ENCODE measurements at regions not wholly inside any gene's neighbourhood (a gene's known extent, or its start where the extent isn't known, plus 50 kb on each side); places are given as distances from the start of the nearest gene placed in this dataset.

DNA sequence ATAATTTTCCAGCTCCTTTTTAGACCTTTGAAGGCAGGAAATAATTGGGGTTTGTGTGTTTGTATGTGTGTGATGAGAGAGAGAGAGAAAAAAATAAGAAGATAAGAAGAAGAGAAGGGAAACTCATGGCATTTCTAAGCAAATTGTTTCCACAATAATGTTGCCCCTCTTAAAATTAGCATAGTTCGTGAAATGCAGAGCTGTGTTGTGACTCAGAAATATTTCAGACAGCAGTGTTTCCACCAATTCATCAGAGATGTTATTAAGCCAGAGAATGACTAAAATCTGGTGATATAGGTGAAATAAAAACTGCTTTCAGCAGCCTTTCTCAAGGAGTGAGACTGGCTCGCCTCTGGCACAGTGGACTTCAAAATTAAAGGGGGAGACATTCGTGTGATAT lies 65.9 kb upstream of the ARHGAP5 start:
- POLR2A ChIA-PET = no interaction called here
- H2AFZ ChIP-seq (ENCODE audit: low read depth, low read length) = no peak overlapping the region

GRCh38 chr14:32012062-32012461 lies 65.0 kb upstream of the ARHGAP5 start:
- no peak for FAIRE-seq
- ChIA-PET CTCF (ENCODE audit: low intra/inter-chr PET ratio) (no interaction called here), POLR2A (no interaction called here)
- ATAC-seq = no peak
- BruUV-seq (replicated peaks) = no TSS peak
- H2AFZ ChIP-seq (ENCODE audit: low read depth, low read length) = no peak overlapping the region
- no peak overlapping the region for H3K27ac ChIP-seq (ENCODE audit: extremely low read depth, low read depth, low read length)
- H4K20me1 ChIP-seq (replicated peaks; ENCODE audit: control insufficient read depth, insufficient read depth, low read length) = no peaks in the 10 kb centered on the region
- no peak for DNase-seq (ENCODE audit: extremely low read depth in 1 of 4, low spot score in 3 of 4)
- H3K4me1 ChIP-seq (replicated peaks in 1 of 2; ENCODE audit: control insufficient read depth in 2 of 2, insufficient read depth in 2 of 2, low read length in 2 of 2) = peaks cover 0 to 15% of the 10 kb centered on the region in 2 experiments; a peak in 3 of 5 replicates
- no peak overlapping the region for H3K4me3 ChIP-seq
- H3K79me2 ChIP-seq (ENCODE audit: control insufficient read depth, insufficient read depth, low read length) = no peaks in the 10 kb centered on the region
- H3K27me3 ChIP-seq (ENCODE audit: control insufficient read depth in 2 of 2, insufficient read depth in 2 of 2, low read length in 2 of 2) = no peaks in the 10 kb centered on the region
- H3K36me3 ChIP-seq (ENCODE audit: control insufficient read depth, insufficient read depth, low read length) = no peaks in the 10 kb centered on the region
- H3K9ac ChIP-seq (ENCODE audit: insufficient read depth in 1 of 2, low read depth in 2 of 2, low read length in 2 of 2) = no peak overlapping the region
- H3K4me2 ChIP-seq (ENCODE audit: insufficient read depth, low read length) = no peak overlapping the region
- H3K9me3 ChIP-seq (replicated peaks; ENCODE audit: control insufficient read depth, insufficient read depth, low read depth, low read length) = no peaks in the 10 kb centered on the region
- in situ Hi-C loops (cut with MboI) = no loop called here
- H3K9me1 ChIP-seq (ENCODE audit: control insufficient read depth, insufficient read depth, low read length) = no peaks in the 10 kb centered on the region
- intact Hi-C loops (cut with micrococcal nuclease) = loop anchor here (5.0 kb wide), 1 partner anchor 70 kb away; no protein-coding TSS in a partner anchor
- TF ChIP-seq SLC30A9 (CRISPR knock-in tag; IDR thresholded peaks at IDR 0.05) (no peak), HCFC1 (IDR thresholded peaks at IDR 0.05; ENCODE audit: low read depth, low read length) (no peak), MYNN (IDR thresholded peaks at IDR 0.05) (no peak), MYNN (CRISPR knock-in tag; IDR thresholded peaks at IDR 0.05) (no peak), MTA2 (IDR thresholded peaks at IDR 0.05; ENCODE audit: low read depth) (no peak), ZBTB26 (CRISPR knock-in tag; IDR thresholded peaks at IDR 0.05) (no peak)
- TF ChIP-seq, protein P1, sequence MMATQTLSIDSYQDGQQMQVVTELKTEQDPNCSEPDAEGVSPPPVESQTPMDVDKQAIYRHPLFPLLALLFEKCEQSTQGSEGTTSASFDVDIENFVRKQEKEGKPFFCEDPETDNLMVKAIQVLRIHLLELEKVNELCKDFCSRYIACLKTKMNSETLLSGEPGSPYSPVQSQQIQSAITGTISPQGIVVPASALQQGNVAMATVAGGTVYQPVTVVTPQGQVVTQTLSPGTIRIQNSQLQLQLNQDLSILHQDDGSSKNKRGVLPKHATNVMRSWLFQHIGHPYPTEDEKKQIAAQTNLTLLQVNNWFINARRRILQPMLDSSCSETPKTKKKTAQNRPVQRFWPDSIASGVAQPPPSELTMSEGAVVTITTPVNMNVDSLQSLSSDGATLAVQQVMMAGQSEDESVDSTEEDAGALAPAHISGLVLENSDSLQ (IDR thresholded peaks at IDR 0.05) = no peak

More for the DNA sequence above, 65.9 kb upstream of the ARHGAP5 start:
- 11% methylated on average over 3 of the region's 3 CpGs for WGBS (ENCODE audit: insufficient coverage, low coverage, missing lambda C conversion rate)
- intact Hi-C loops (cut with micrococcal nuclease) = loop anchor here (5.0 kb wide), 1 partner anchor 69 kb away; no protein-coding TSS in a partner anchor
- Histone ChIP-seq H3K36me3 (ENCODE audit: control insufficient read depth, insufficient read depth, low read length) (no peaks in the 10 kb centered on the region), H3K9me3 (replicated peaks; ENCODE audit: control insufficient read depth, insufficient read depth, low read depth, low read length) (no peaks in the 10 kb centered on the region), H3K4me2 (ENCODE audit: insufficient read depth, low read length) (no peak overlapping the region), H3K4me3 (no peak overlapping the region), H3K9me1 (ENCODE audit: control insufficient read depth, insufficient read depth, low read length) (no peaks in the 10 kb centered on the region), H3K27ac (ENCODE audit: extremely low read depth, low read depth, low read length) (no peak overlapping the region), H3K4me1 (replicated peaks in 1 of 2; ENCODE audit: control insufficient read depth in 2 of 2, insufficient read depth in 2 of 2, low read length in 2 of 2) (peaks cover 0 to 20% of the 10 kb centered on the region in 2 experiments; a peak in 3 of 5 replicates), H4K20me1 (replicated peaks; ENCODE audit: control insufficient read depth, insufficient read depth, low read length) (no peaks in the 10 kb centered on the region), H3K27me3 (ENCODE audit: control insufficient read depth in 2 of 2, insufficient read depth in 2 of 2, low read length in 2 of 2) (no peaks in the 10 kb centered on the region), H3K79me2 (ENCODE audit: control insufficient read depth, insufficient read depth, low read length) (no peaks in the 10 kb centered on the region), H3K9ac (ENCODE audit: insufficient read depth in 1 of 2, low read depth in 2 of 2, low read length in 2 of 2) (no peak overlapping the region)
- FAIRE-seq = no peak
- ATAC-seq = no peak
- in situ Hi-C loops (cut with MboI) = no loop called here
- DNase-seq (ENCODE audit: extremely low read depth in 1 of 4, low spot score in 3 of 4) = no peak
- no peak for TF ChIP-seq ZNF124 (CRISPR knock-in tag; IDR thresholded peaks at IDR 0.05)
- BruUV-seq (replicated peaks) = no TSS peak
- CTCF ChIA-PET (ENCODE audit: low intra/inter-chr PET ratio) = no interaction called here
